ENCODE measurements at regions not wholly inside any gene's neighbourhood (a gene's known extent, or its start where the extent isn't known, plus 50 kb on each side); places are given as distances from the start of the nearest gene placed in this dataset.

- no peak for ATAC-seq (ENCODE audit: low FRiP score)
- H3K27me3 ChIP-seq (ENCODE audit: control insufficient read depth in 1 of 2, insufficient read depth in 2 of 2, low read length in 1 of 2), result no peaks in the 10 kb centered on the region
- 10% methylated on average over 9 of the region's 9 CpGs for WGBS, 2 donors
- no peaks in the 10 kb centered on the region for H3K9me3 ChIP-seq (ENCODE audit: control insufficient read depth, low read length)
- intact Hi-C loops (cut with DNase I), result no loop called here
- no peaks in the 10 kb centered on the region for H3K36me3 ChIP-seq (ENCODE audit: control insufficient read depth in 1 of 2, insufficient read depth in 2 of 2, low read length in 1 of 2)
- DNase-seq, result no peak
- H3K4me3 ChIP-seq (ENCODE audit: low read length in 2 of 2), result no peak overlapping the region
- H3K4me1 ChIP-seq (ENCODE audit: control insufficient read depth in 1 of 2, insufficient read depth in 2 of 2, low read length in 2 of 2), result no peaks in the 10 kb centered on the region
- no peak overlapping the region for H3K27ac ChIP-seq (ENCODE audit: low read depth in 1 of 2, low read length in 2 of 2)
These were observed 214.9 kb upstream of the GMDS start for GRCh38 chr6:2460216-2460745.

GRCh38 chr6:2454180-2454579 lies 208.8 kb upstream of the GMDS start:
- Histone ChIP-seq H3K27ac (ENCODE audit: low read depth in 1 of 2, low read length in 2 of 2) (no peak overlapping the region), H3K4me3 (ENCODE audit: low read length in 2 of 2) (no peak overlapping the region), H3K9me3 (ENCODE audit: control insufficient read depth, low read length) (no peaks in the 10 kb centered on the region), H3K36me3 (ENCODE audit: control insufficient read depth in 1 of 2, insufficient read depth in 2 of 2, low read length in 1 of 2) (no peaks in the 10 kb centered on the region), H3K4me1 (ENCODE audit: control insufficient read depth in 1 of 2, insufficient read depth in 2 of 2, low read length in 2 of 2) (no peaks in the 10 kb centered on the region), H3K27me3 (ENCODE audit: control insufficient read depth in 1 of 2, insufficient read depth in 2 of 2, low read length in 1 of 2) (no peaks in the 10 kb centered on the region)
- DNase-seq (no peak), ATAC-seq (ENCODE audit: low FRiP score) (no peak)
- intact Hi-C loops (cut with DNase I), result loop anchor here (5.0 kb wide), 2 partner anchors 168 to 178 kb away; no protein-coding TSS in a partner anchor
- 89 to 92% methylated on average over 7 of the region's 7 CpGs for WGBS, 2 donors

GRCh38 chr6:2450546-2450945 lies 205.1 kb upstream of the GMDS start:
- WGBS, 2 donors, result 7 to 8% methylated on average over 12 of the region's 12 CpGs
- intact Hi-C loops (cut with DNase I), result loop anchor here (5.0 kb wide), 2 partner anchors 172 to 182 kb away; no protein-coding TSS in a partner anchor
- Histone ChIP-seq H3K4me1 (ENCODE audit: control insufficient read depth in 1 of 2, insufficient read depth in 2 of 2, low read length in 2 of 2) (peaks cover 0 to 3% of the 10 kb centered on the region in 2 donors), H3K9me3 (ENCODE audit: control insufficient read depth, low read length) (no peaks in the 10 kb centered on the region), H3K4me3 (ENCODE audit: low read length in 2 of 2) (peak overlapping the region in 1 of 2 donors; percentile 28), H3K27me3 (ENCODE audit: control insufficient read depth in 1 of 2, insufficient read depth in 2 of 2, low read length in 1 of 2) (no peaks in the 10 kb centered on the region), H3K27ac (ENCODE audit: low read depth in 1 of 2, low read length in 2 of 2) (no peak overlapping the region), H3K36me3 (ENCODE audit: control insufficient read depth in 1 of 2, insufficient read depth in 2 of 2, low read length in 1 of 2) (no peaks in the 10 kb centered on the region)
- no peak for DNase-seq
- no peak for ATAC-seq (ENCODE audit: low FRiP score)

- DNase-seq (no peak), ATAC-seq (ENCODE audit: low FRiP score) (no peak)
- peaks cover 0 to 3% of the 10 kb centered on the region in 2 donors for H3K4me1 ChIP-seq (ENCODE audit: control insufficient read depth in 1 of 2, insufficient read depth in 2 of 2, low read length in 2 of 2)
- H3K27me3 ChIP-seq (ENCODE audit: control insufficient read depth in 1 of 2, insufficient read depth in 2 of 2, low read length in 1 of 2), result no peaks in the 10 kb centered on the region
- no peak overlapping the region for H3K27ac ChIP-seq (ENCODE audit: low read depth in 1 of 2, low read length in 2 of 2)
- 61 to 63% methylated on average over 2 of the region's 2 CpGs for WGBS, 2 donors
- H3K4me3 ChIP-seq (ENCODE audit: low read length in 2 of 2), result no peak overlapping the region
- no peaks in the 10 kb centered on the region for H3K36me3 ChIP-seq (ENCODE audit: control insufficient read depth in 1 of 2, insufficient read depth in 2 of 2, low read length in 1 of 2)
- intact Hi-C loops (cut with DNase I), result loop anchor here (2.0 to 10.0 kb wide), 5 partner anchors 97 to 847 kb away; no protein-coding TSS in a partner anchor
- no peaks in the 10 kb centered on the region for H3K9me3 ChIP-seq (ENCODE audit: control insufficient read depth, low read length)
These were observed 204.2 kb upstream of the GMDS start for GRCh38 chr6:2449572-2449940.

GRCh38 chr6:2448826-2449571 lies 203.6 kb upstream of the GMDS start:
- Histone ChIP-seq H3K36me3 (ENCODE audit: control insufficient read depth in 1 of 2, insufficient read depth in 2 of 2, low read length in 1 of 2) (no peaks in the 10 kb centered on the region), H3K9me3 (ENCODE audit: control insufficient read depth, low read length) (no peaks in the 10 kb centered on the region), H3K27me3 (ENCODE audit: control insufficient read depth in 1 of 2, insufficient read depth in 2 of 2, low read length in 1 of 2) (no peaks in the 10 kb centered on the region), H3K27ac (ENCODE audit: low read depth in 1 of 2, low read length in 2 of 2) (peak overlapping the region in 1 of 2 donors; percentile 45), H3K4me3 (ENCODE audit: low read length in 2 of 2) (peak overlapping the region in 1 of 2 donors; percentile 23), H3K4me1 (ENCODE audit: control insufficient read depth in 1 of 2, insufficient read depth in 2 of 2, low read length in 2 of 2) (peaks cover 0 to 3% of the 10 kb centered on the region in 2 donors)
- intact Hi-C loops (cut with DNase I), result loop anchor here (1.0 to 10.0 kb wide), 6 partner anchors 97 to 846 kb away; no protein-coding TSS in a partner anchor
- no peak for DNase-seq
- ATAC-seq (ENCODE audit: low FRiP score), result peak; percentile 86
- 15 to 17% methylated on average over 22 of the region's 22 CpGs for WGBS, 2 donors

GRCh38 chr6:2447931-2448330 lies 202.5 kb upstream of the GMDS start:
- intact Hi-C loops (cut with DNase I), result loop anchor here (1.0 to 10.0 kb wide), 6 partner anchors 96 to 845 kb away; no protein-coding TSS in a partner anchor
- H3K36me3 ChIP-seq (ENCODE audit: control insufficient read depth in 1 of 2, insufficient read depth in 2 of 2, low read length in 1 of 2), result no peaks in the 10 kb centered on the region
- peaks cover 0 to 3% of the 10 kb centered on the region in 2 donors for H3K4me1 ChIP-seq (ENCODE audit: control insufficient read depth in 1 of 2, insufficient read depth in 2 of 2, low read length in 2 of 2)
- 37 to 39% methylated on average over 3 of the region's 3 CpGs for WGBS, 2 donors
- no peaks in the 10 kb centered on the region for H3K27me3 ChIP-seq (ENCODE audit: control insufficient read depth in 1 of 2, insufficient read depth in 2 of 2, low read length in 1 of 2)
- H3K27ac ChIP-seq (ENCODE audit: low read depth in 1 of 2, low read length in 2 of 2), result no peak overlapping the region
- no peak overlapping the region for H3K4me3 ChIP-seq (ENCODE audit: low read length in 2 of 2)
- ATAC-seq (ENCODE audit: low FRiP score) (no peak), DNase-seq (no peak)
- no peaks in the 10 kb centered on the region for H3K9me3 ChIP-seq (ENCODE audit: control insufficient read depth, low read length)

GRCh38 chr6:2447318-2447920 lies 202.0 kb upstream of the GMDS start:
- H3K27me3 ChIP-seq (ENCODE audit: control insufficient read depth in 1 of 2, insufficient read depth in 2 of 2, low read length in 1 of 2), result no peaks in the 10 kb centered on the region
- ATAC-seq (ENCODE audit: low FRiP score) (no peak), DNase-seq (no peak)
- whole genome bisulfite sequencing, 2 donors, result 66 to 73% methylated on average over 4 of the region's 4 CpGs
- H3K27ac ChIP-seq (ENCODE audit: low read depth in 1 of 2, low read length in 2 of 2), result no peak overlapping the region
- no peaks in the 10 kb centered on the region for H3K36me3 ChIP-seq (ENCODE audit: control insufficient read depth in 1 of 2, insufficient read depth in 2 of 2, low read length in 1 of 2)
- H3K4me3 ChIP-seq (ENCODE audit: low read length in 2 of 2), result no peak overlapping the region
- intact Hi-C loops (cut with DNase I), result loop anchor here (5.0 to 10.0 kb wide), 4 partner anchors 95 to 343 kb away; no protein-coding TSS in a partner anchor
- H3K9me3 ChIP-seq (ENCODE audit: control insufficient read depth, low read length), result no peaks in the 10 kb centered on the region
- peaks cover 0 to 3% of the 10 kb centered on the region in 2 donors for H3K4me1 ChIP-seq (ENCODE audit: control insufficient read depth in 1 of 2, insufficient read depth in 2 of 2, low read length in 2 of 2)

GRCh38 chr6:2441601-2442475 lies 196.4 kb upstream of the GMDS start:
- no peaks in the 10 kb centered on the region for H3K9me3 ChIP-seq (ENCODE audit: control insufficient read depth, low read length)
- DNase-seq (no peak), ATAC-seq (ENCODE audit: low FRiP score) (no peak)
- intact Hi-C loops (cut with DNase I), result loop anchor here (10.0 kb wide), 2 partner anchors 217 to 337 kb away; no protein-coding TSS in a partner anchor
- no peak overlapping the region for H3K4me3 ChIP-seq (ENCODE audit: low read length in 2 of 2)
- no peak overlapping the region for H3K27ac ChIP-seq (ENCODE audit: low read depth in 1 of 2, low read length in 2 of 2)
- 53 to 56% methylated on average over 5 of the region's 5 CpGs for WGBS, 2 donors
- H3K27me3 ChIP-seq (ENCODE audit: control insufficient read depth in 1 of 2, insufficient read depth in 2 of 2, low read length in 1 of 2), result no peaks in the 10 kb centered on the region
- peaks cover 0 to 3% of the 10 kb centered on the region in 2 donors for H3K4me1 ChIP-seq (ENCODE audit: control insufficient read depth in 1 of 2, insufficient read depth in 2 of 2, low read length in 2 of 2)
- H3K36me3 ChIP-seq (ENCODE audit: control insufficient read depth in 1 of 2, insufficient read depth in 2 of 2, low read length in 1 of 2), result no peaks in the 10 kb centered on the region

Data from aorta (tissue), 5 donors.